ENCODE measurements at regions not wholly inside any gene's neighbourhood (a gene's known extent, or its start where the extent isn't known, plus 50 kb on each side); places are given as distances from the start of the nearest gene placed in this dataset.

DNA sequence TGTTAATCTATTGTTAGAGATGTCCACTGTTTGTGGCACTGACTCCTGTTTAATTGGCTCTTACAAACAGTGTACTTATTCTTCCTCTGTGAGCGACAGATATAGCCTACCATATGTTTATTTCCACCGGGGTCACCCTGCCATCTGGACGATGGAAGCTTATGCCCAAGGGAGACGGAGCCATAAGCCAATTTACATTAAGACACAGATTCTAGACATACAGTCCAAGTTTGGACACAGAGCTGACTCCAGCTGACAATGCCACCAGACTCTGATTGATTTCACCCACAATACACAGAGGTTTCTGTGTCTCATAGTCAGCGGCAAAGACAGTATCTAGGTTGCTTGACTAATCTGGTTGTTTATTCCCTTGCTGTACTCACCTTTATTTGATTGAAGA is 198.9 kb downstream of the ENC1 start:
- TF ChIP-seq REST (IDR thresholded peaks at IDR 0.05; ENCODE audit: low read depth) (no peak), TCF12 (IDR thresholded peaks at IDR 0.05; ENCODE audit: low read depth) (no peak), TAF1 (IDR thresholded peaks at IDR 0.05; ENCODE audit: low read depth) (no peak), ZBTB7A (IDR thresholded peaks at IDR 0.05; ENCODE audit: low read depth) (no peak), MAX (IDR thresholded peaks at IDR 0.05) (no peak), TEAD4 (IDR thresholded peaks at IDR 0.05) (no peak), RAD21 (IDR thresholded peaks at IDR 0.05; ENCODE audit: low read depth) (no peak), CEBPB (IDR thresholded peaks at IDR 0.05) (no peak), EP300 (IDR thresholded peaks at IDR 0.05; ENCODE audit: borderline replicate concordance) (no peak), CREB1 (IDR thresholded peaks at IDR 0.05; ENCODE audit: low read depth) (no peak), YY1 (IDR thresholded peaks at IDR 0.05; ENCODE audit: low read depth) (no peak)

GRCh38 chr5:74440341-74440740 is 200.2 kb downstream of the ENC1 start:
- TF ChIP-seq TEAD4 (IDR thresholded peaks at IDR 0.05), result no peak
- TF ChIP-seq EGR1 (IDR thresholded peaks at IDR 0.05), result no peak
- TF ChIP-seq CEBPB (IDR thresholded peaks at IDR 0.05), result no peak
- TF ChIP-seq RAD21 (IDR thresholded peaks at IDR 0.05; ENCODE audit: low read depth), result no peak
- TF ChIP-seq ZBTB7A (IDR thresholded peaks at IDR 0.05; ENCODE audit: low read depth), result no peak

GRCh38 chr5:74433896-74434829 is 206.4 kb downstream of the ENC1 start:
- TF ChIP-seq YY1 (IDR thresholded peaks at IDR 0.05; ENCODE audit: low read depth) (no peak), TCF12 (IDR thresholded peaks at IDR 0.05; ENCODE audit: low read depth) (no peak), TAF1 (IDR thresholded peaks at IDR 0.05; ENCODE audit: low read depth) (no peak), NFIC (IDR thresholded peaks at IDR 0.05) (no peak), REST (IDR thresholded peaks at IDR 0.05; ENCODE audit: low read depth) (no peak), USF1 (IDR thresholded peaks at IDR 0.05) (no peak), CREB1 (IDR thresholded peaks at IDR 0.05; ENCODE audit: low read depth) (no peak), EP300 (IDR thresholded peaks at IDR 0.05; ENCODE audit: borderline replicate concordance) (no peak), CEBPB (IDR thresholded peaks at IDR 0.05) (no peak), EGR1 (IDR thresholded peaks at IDR 0.05) (no peak)

- TF ChIP-seq USF1 (IDR thresholded peaks at IDR 0.05) (no peak), ZBTB7A (IDR thresholded peaks at IDR 0.05; ENCODE audit: low read depth) (no peak), NFIC (IDR thresholded peaks at IDR 0.05) (no peak), TEAD4 (IDR thresholded peaks at IDR 0.05) (no peak), EP300 (IDR thresholded peaks at IDR 0.05; ENCODE audit: borderline replicate concordance) (no peak), CEBPB (IDR thresholded peaks at IDR 0.05) (no peak), MAX (IDR thresholded peaks at IDR 0.05) (no peak), REST (IDR thresholded peaks at IDR 0.05; ENCODE audit: low read depth) (no peak), RAD21 (IDR thresholded peaks at IDR 0.05; ENCODE audit: low read depth) (no peak), YY1 (IDR thresholded peaks at IDR 0.05; ENCODE audit: low read depth) (no peak), TCF12 (IDR thresholded peaks at IDR 0.05; ENCODE audit: low read depth) (no peak), EGR1 (IDR thresholded peaks at IDR 0.05) (no peak), CREB1 (IDR thresholded peaks at IDR 0.05; ENCODE audit: low read depth) (no peak), FOXM1 (IDR thresholded peaks at IDR 0.05; ENCODE audit: borderline replicate concordance, low read depth) (no peak), TAF1 (IDR thresholded peaks at IDR 0.05; ENCODE audit: low read depth) (no peak)
Measured at GRCh38 chr5:74433255-74433895, 207.2 kb downstream of the ENC1 start.
